Parathyroid adenoma (tissue), 2 donors: ENCODE measurements at regions not wholly inside any gene's neighbourhood (a gene's known extent, or its start where the extent isn't known, plus 50 kb on each side); places are given as distances from the start of the nearest gene placed in this dataset.

ENCODE experiments used
- H2AFZ ChIP-seq: fragments of 300-600 bp; sonication (generic); one replicate; pipeline ENCODE4 v1.7.0; 2017; ENCODE audit warnings: antibody characterized with exemption, mild to moderate bottlenecking
- H3K27ac ChIP-seq: fragments of 300-600 bp; sonication (generic); one replicate; pipeline ENCODE4 v1.7.0; 2017
- H3K27me3 ChIP-seq: fragments of 300-600 bp; sonication (generic); one replicate; pipeline ENCODE4 v1.7.0; 2017; ENCODE audit warnings: low read length; ENCODE audit not compliant: control insufficient read depth, insufficient read depth
- H3K36me3 ChIP-seq: fragments of 300-600 bp; sonication (generic); one replicate; pipeline ENCODE4 v1.7.0; 2017; ENCODE audit warnings: low read length; ENCODE audit not compliant: control insufficient read depth, insufficient read depth
- H3K4me1 ChIP-seq: fragments of 300-600 bp; sonication (generic); one replicate; pipeline ENCODE4 v1.7.0; 2017; ENCODE audit warnings: control low read depth
- H3K4me2 ChIP-seq: fragments of 300-600 bp; sonication (generic); one replicate; pipeline ENCODE4 v1.7.0; 2017; ENCODE audit warnings: low read length
- H3K4me3 ChIP-seq: fragments of 300-600 bp; sonication (generic); one replicate; pipeline ENCODE4 v1.7.0; 2017; ENCODE audit warnings: low read depth, low read length
- H3K79me2 ChIP-seq: fragments of 300-600 bp; sonication (generic); one replicate; pipeline ENCODE4 v1.7.0; 2017; ENCODE audit warnings: control low read depth
- H3K9ac ChIP-seq: fragments of 300-600 bp; sonication (generic); one replicate; pipeline ENCODE4 v1.7.0; 2017; ENCODE audit warnings: mild to moderate bottlenecking
- H3K9me3 ChIP-seq: fragments of 300-600 bp; sonication (generic); one replicate; pipeline ENCODE4 v1.7.0; 2017; ENCODE audit warnings: low read length; ENCODE audit not compliant: control insufficient read depth
- TF ChIP-seq, protein P1 (sequence below): fragments of 300-600 bp; sonication (generic); IDR thresholded peaks from one replicate; pipeline ENCODE4 v1.7.0; 2017; ENCODE audit warnings: antibody characterized with exemption, mild to moderate bottlenecking
- donor health status: primary hyperparathyroidism.

DNA sequence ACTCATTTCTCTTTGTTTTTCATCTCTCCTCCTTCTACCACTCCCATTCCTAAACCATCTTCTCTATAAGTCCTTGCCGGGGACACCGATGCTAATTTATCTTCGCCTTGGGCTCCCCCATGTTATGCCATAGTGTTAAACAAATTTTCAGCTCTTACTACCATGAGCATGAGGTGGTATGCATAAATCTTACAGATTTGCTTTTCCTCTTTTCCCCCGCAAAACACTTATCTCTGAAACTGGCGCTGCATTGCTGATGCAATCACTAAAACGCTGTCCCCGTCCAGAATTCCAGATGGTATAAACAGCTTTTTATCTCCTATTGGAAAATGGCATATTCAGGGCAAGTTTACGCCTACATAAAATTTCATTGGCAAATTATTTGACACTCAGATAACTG, 673.6 kb upstream of the CDH8 start:
- TF ChIP-seq, protein P1, sequence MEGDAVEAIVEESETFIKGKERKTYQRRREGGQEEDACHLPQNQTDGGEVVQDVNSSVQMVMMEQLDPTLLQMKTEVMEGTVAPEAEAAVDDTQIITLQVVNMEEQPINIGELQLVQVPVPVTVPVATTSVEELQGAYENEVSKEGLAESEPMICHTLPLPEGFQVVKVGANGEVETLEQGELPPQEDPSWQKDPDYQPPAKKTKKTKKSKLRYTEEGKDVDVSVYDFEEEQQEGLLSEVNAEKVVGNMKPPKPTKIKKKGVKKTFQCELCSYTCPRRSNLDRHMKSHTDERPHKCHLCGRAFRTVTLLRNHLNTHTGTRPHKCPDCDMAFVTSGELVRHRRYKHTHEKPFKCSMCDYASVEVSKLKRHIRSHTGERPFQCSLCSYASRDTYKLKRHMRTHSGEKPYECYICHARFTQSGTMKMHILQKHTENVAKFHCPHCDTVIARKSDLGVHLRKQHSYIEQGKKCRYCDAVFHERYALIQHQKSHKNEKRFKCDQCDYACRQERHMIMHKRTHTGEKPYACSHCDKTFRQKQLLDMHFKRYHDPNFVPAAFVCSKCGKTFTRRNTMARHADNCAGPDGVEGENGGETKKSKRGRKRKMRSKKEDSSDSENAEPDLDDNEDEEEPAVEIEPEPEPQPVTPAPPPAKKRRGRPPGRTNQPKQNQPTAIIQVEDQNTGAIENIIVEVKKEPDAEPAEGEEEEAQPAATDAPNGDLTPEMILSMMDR: no peak
- Histone ChIP-seq H3K36me3 (no peaks in the 10 kb centered on the region), H3K79me2 (no peaks in the 10 kb centered on the region), H3K9me3 (no peaks in the 10 kb centered on the region), H3K27me3 (no peaks in the 10 kb centered on the region), H3K9ac (no peak overlapping the region), H3K27ac (no peak overlapping the region), H3K4me1 (no peaks in the 10 kb centered on the region), H3K4me2 (no peak overlapping the region), H2AFZ (no peak overlapping the region), H3K4me3 (no peak overlapping the region)

GRCh38 chr16:62701426-62701825, 665.2 kb upstream of the CDH8 start:
- no peaks in the 10 kb centered on the region for H3K79me2 ChIP-seq
- H3K4me3 ChIP-seq: no peak overlapping the region
- no peak overlapping the region for H3K9ac ChIP-seq
- H3K9me3 ChIP-seq: no peaks in the 10 kb centered on the region
- no peak overlapping the region for H3K27ac ChIP-seq
- no peaks in the 10 kb centered on the region for H3K27me3 ChIP-seq
- H3K36me3 ChIP-seq: no peaks in the 10 kb centered on the region
- H3K4me1 ChIP-seq: no peaks in the 10 kb centered on the region
- no peak overlapping the region for H3K4me2 ChIP-seq
- H2AFZ ChIP-seq: no peak overlapping the region
- TF ChIP-seq, protein P1: no peak

GRCh38 chr16:62700426-62701294, 664.4 kb upstream of the CDH8 start:
- Histone ChIP-seq H3K27me3 (no peaks in the 10 kb centered on the region), H3K9ac (no peak overlapping the region), H3K79me2 (no peaks in the 10 kb centered on the region)

GRCh38 chr16:62692685-62693084, 656.4 kb upstream of the CDH8 start:
- no peaks in the 10 kb centered on the region for H3K4me1 ChIP-seq
- TF ChIP-seq, protein P1: no peak

More at GRCh38 chr16:62700426-62701294, 664.4 kb upstream of the CDH8 start:
- H2AFZ ChIP-seq: no peak overlapping the region
- TF ChIP-seq, protein P1: no peak
- H3K4me1 ChIP-seq: no peaks in the 10 kb centered on the region
- no peak overlapping the region for H3K4me3 ChIP-seq
- H3K27ac ChIP-seq: no peak overlapping the region
- H3K4me2 ChIP-seq: no peak overlapping the region
- H3K36me3 ChIP-seq: no peaks in the 10 kb centered on the region
- H3K9me3 ChIP-seq: no peaks in the 10 kb centered on the region

DNA sequence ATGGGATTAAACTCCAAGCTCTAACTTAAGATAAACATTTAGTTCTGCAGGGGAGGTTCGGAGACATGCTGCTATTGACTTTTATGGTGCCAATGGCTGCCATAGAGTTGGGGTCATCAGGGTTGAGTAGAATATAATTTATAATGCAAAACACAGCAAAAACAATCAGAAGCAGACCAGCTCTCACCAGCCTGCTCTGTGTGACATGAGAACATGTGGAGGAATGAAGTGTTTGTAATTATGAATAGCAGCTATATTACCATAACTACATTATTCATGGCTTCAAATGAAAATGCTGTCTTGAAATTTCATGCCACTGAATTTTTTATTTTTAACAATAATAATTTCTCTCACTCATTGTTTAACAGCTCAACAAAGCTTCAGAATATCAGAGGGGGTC, 645.6 kb upstream of the CDH8 start:
- no peak overlapping the region for H3K4me2 ChIP-seq
- no peak overlapping the region for H3K27ac ChIP-seq
- H3K27me3 ChIP-seq: no peaks in the 10 kb centered on the region
- no peaks in the 10 kb centered on the region for H3K79me2 ChIP-seq
- no peaks in the 10 kb centered on the region for H3K9me3 ChIP-seq
- H2AFZ ChIP-seq: no peak overlapping the region
- TF ChIP-seq, protein P1: no peak
- H3K9ac ChIP-seq: no peak overlapping the region
- H3K4me3 ChIP-seq: no peak overlapping the region
- H3K4me1 ChIP-seq: no peaks in the 10 kb centered on the region
- H3K36me3 ChIP-seq: no peaks in the 10 kb centered on the region

More at GRCh38 chr16:62692685-62693084, 656.4 kb upstream of the CDH8 start:
- H3K9me3 ChIP-seq: no peaks in the 10 kb centered on the region
- no peak overlapping the region for H3K4me2 ChIP-seq
- H3K79me2 ChIP-seq: no peaks in the 10 kb centered on the region
- no peaks in the 10 kb centered on the region for H3K36me3 ChIP-seq
- no peak overlapping the region for H3K4me3 ChIP-seq
- H3K9ac ChIP-seq: no peak overlapping the region
- no peak overlapping the region for H3K27ac ChIP-seq
- no peak overlapping the region for H2AFZ ChIP-seq
- H3K27me3 ChIP-seq: no peaks in the 10 kb centered on the region
